ENCODE measurements at regions not wholly inside any gene's neighbourhood (a gene's known extent, or its start where the extent isn't known, plus 50 kb on each side); places are given as distances from the start of the nearest gene placed in this dataset.

GRCh38 chr6:14676064-14676463 lies 558.5 kb downstream of the CD83 start:
- H3K27me3 ChIP-seq (ENCODE audit: insufficient read depth, poor library complexity, severe bottlenecking): no peaks in the 10 kb centered on the region
- DNase-seq (ENCODE audit: low read depth in 1 of 2, low spot score in 1 of 2): no peak
- TF ChIP-seq POLR2AphosphoS5 (IDR thresholded peaks at IDR 0.05; ENCODE audit: low read depth): no peak
- TF ChIP-seq, protein P1, sequence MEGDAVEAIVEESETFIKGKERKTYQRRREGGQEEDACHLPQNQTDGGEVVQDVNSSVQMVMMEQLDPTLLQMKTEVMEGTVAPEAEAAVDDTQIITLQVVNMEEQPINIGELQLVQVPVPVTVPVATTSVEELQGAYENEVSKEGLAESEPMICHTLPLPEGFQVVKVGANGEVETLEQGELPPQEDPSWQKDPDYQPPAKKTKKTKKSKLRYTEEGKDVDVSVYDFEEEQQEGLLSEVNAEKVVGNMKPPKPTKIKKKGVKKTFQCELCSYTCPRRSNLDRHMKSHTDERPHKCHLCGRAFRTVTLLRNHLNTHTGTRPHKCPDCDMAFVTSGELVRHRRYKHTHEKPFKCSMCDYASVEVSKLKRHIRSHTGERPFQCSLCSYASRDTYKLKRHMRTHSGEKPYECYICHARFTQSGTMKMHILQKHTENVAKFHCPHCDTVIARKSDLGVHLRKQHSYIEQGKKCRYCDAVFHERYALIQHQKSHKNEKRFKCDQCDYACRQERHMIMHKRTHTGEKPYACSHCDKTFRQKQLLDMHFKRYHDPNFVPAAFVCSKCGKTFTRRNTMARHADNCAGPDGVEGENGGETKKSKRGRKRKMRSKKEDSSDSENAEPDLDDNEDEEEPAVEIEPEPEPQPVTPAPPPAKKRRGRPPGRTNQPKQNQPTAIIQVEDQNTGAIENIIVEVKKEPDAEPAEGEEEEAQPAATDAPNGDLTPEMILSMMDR (IDR thresholded peaks at IDR 0.05; ENCODE audit: insufficient read depth, low read length): no peak
- TF ChIP-seq GABPA (IDR thresholded peaks at IDR 0.05; ENCODE audit: low read depth): no peak
- TF ChIP-seq SPI1 (IDR thresholded peaks at IDR 0.05; ENCODE audit: borderline replicate concordance, low read depth): no peak
- TF ChIP-seq, protein P2, sequence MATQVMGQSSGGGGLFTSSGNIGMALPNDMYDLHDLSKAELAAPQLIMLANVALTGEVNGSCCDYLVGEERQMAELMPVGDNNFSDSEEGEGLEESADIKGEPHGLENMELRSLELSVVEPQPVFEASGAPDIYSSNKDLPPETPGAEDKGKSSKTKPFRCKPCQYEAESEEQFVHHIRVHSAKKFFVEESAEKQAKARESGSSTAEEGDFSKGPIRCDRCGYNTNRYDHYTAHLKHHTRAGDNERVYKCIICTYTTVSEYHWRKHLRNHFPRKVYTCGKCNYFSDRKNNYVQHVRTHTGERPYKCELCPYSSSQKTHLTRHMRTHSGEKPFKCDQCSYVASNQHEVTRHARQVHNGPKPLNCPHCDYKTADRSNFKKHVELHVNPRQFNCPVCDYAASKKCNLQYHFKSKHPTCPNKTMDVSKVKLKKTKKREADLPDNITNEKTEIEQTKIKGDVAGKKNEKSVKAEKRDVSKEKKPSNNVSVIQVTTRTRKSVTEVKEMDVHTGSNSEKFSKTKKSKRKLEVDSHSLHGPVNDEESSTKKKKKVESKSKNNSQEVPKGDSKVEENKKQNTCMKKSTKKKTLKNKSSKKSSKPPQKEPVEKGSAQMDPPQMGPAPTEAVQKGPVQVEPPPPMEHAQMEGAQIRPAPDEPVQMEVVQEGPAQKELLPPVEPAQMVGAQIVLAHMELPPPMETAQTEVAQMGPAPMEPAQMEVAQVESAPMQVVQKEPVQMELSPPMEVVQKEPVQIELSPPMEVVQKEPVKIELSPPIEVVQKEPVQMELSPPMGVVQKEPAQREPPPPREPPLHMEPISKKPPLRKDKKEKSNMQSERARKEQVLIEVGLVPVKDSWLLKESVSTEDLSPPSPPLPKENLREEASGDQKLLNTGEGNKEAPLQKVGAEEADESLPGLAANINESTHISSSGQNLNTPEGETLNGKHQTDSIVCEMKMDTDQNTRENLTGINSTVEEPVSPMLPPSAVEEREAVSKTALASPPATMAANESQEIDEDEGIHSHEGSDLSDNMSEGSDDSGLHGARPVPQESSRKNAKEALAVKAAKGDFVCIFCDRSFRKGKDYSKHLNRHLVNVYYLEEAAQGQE (IDR thresholded peaks at IDR 0.05; ENCODE audit: insufficient replicate concordance, low read depth): no peak
- H3K4me3 ChIP-seq (replicated peaks; ENCODE audit: insufficient read depth, low read length): no peak overlapping the region
- no peak overlapping the region for H3K27ac ChIP-seq (replicated peaks)

GRCh38 chr6:14676977-14677781 lies 559.6 kb downstream of the CD83 start:
- Histone ChIP-seq H3K27me3 (ENCODE audit: insufficient read depth, poor library complexity, severe bottlenecking) (no peaks in the 10 kb centered on the region), H3K4me3 (replicated peaks; ENCODE audit: insufficient read depth, low read length) (no peak overlapping the region), H3K27ac (replicated peaks) (no peak overlapping the region)
- TF ChIP-seq SPI1 (IDR thresholded peaks at IDR 0.05; ENCODE audit: borderline replicate concordance, low read depth) (no peak), GABPA (IDR thresholded peaks at IDR 0.05; ENCODE audit: low read depth) (no peak), POLR2AphosphoS5 (IDR thresholded peaks at IDR 0.05; ENCODE audit: low read depth) (no peak)
- TF ChIP-seq, protein P1 (IDR thresholded peaks at IDR 0.05; ENCODE audit: insufficient read depth, low read length): no peak
- TF ChIP-seq, protein P2 (IDR thresholded peaks at IDR 0.05; ENCODE audit: insufficient replicate concordance, low read depth): no peak
- no peak for DNase-seq (ENCODE audit: low read depth in 1 of 2, low spot score in 1 of 2)

DNA sequence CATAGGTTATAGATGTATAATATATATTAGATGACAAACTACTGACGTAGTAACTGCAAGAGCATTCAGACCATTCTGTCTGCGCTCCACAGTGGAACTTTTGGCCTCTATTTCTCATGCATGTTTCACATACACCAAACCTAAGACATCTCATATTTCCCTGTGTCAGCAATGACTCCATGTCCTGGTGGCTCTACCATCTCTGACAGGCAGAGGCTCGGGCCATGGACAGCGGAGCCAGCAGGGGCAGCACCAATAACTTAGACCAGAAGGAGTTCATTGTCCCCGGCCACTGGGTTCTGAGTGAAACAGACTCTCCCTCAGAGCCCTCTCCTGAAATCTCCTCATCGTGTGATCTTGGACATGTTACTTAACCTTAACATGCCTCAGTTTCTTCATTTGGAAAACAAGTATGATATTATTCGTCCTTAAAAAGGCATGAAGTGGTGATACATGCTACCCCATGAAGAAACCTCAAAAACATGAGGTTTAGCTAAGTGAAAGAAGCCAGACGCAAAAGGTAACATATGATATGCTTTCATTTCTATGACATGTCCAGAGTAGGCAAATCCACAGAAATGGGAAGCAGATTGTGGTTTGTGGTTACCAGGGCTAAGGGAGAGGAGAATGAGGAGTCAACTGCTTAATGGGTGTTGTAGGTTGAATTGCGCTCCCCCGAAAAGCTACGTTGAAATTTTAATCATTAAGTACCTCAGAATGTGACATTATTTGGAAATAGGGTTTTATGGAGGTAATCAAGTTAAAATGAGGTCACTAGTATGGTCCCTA lies 564.0 kb upstream of the JARID2 start:
- no peak overlapping the region for H3K27ac ChIP-seq (replicated peaks)
- 0 out of 2 replicates have a peak, but pooled peaks have one; percentile 27 for TF ChIP-seq POLR2AphosphoS5 (IDR thresholded peaks at IDR 0.05; ENCODE audit: low read depth)
- TF ChIP-seq, protein P1 (IDR thresholded peaks at IDR 0.05; ENCODE audit: insufficient read depth, low read length): no peak
- H3K27me3 ChIP-seq (ENCODE audit: insufficient read depth, poor library complexity, severe bottlenecking): no peaks in the 10 kb centered on the region
- no peak overlapping the region for H3K4me3 ChIP-seq (replicated peaks; ENCODE audit: insufficient read depth, low read length)
- DNase-seq (ENCODE audit: low read depth in 1 of 2, low spot score in 1 of 2): peak in 1 of 2 experiments; percentile 78

All from HL-60 (cell line).